Amygdala (tissue), 56 donors: ENCODE measurements at regions not wholly inside any gene's neighbourhood (a gene's known extent, or its start where the extent isn't known, plus 50 kb on each side); places are given as distances from the start of the nearest gene placed in this dataset.

Source experiments
- DNase-seq, 56 donors: peaks; one replicate each; lab custom pipeline; 2025; lab: John Stamatoyannopoulos, UW

DNA sequence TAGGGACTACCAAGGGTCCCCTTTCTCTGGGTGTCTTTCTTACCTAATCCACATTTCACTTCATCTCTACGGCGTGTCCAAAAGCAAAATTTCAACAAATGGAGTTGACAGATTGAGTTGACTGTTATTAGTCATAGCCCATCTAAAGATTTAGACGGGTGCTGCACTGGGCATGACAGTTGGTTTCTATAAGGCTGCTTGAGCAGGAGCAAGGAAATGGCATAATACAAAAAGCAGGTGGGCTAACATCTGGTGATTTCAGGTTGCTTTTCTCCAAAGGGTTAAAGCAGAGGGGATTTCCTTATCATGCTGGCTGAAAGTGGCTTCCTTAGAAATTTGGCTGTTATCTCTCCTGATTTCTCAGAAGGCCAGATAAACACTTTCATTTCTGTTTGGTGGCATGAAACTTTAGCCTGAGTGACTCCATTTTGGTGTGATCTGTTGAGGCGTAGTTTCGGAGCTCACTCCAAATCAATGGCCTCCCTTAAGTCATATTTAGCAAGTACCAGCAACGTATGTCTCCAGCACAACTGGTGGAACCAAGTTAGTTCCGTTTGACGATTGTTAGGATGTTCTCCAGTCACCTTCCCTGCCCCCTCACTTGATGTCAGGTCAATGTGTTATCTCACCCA is 440.4 kb downstream of the FGF9 start:
- no peak for DNase-seq

GRCh38 chr13:22111961-22112360 is 441.1 kb downstream of the FGF9 start:
- DNase-seq = no peak

DNA sequence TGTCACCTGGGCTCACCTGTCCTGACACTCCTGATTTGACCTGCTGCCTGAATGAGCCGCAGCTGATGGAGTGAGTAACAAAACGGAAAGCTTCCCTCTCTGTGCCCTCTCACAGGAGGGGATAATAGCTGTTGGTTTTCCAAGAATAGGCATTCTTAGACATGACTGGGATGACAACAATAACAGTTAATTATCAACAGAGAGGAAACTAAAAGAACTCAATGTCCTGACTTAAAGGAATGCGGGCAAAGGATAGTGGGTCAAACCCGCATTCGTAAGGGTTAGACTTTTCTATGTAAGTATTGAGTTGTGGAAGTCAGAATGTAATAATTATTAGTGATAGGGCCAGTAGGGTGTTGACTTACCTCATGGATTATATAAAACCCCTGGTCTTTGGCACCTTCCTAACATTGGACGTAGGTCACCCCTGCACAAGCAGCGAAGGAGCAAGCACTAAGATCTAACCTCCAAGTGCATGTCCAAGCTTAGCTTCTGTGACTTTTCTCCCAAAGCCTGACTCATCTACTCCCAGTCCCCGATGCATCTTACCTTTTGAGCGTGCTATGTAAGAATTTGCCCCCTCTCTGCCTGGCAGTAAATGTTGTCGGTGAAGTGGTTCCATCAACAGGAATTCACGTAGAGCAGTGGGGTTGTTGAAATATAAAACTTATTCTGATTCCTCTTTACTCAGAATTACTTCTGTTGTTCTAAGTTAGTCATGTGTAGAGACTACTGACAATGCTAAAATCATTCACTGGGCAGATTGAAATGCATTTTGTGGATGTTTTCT is 442.3 kb downstream of the FGF9 start:
- DNase-seq = no peak

DNA sequence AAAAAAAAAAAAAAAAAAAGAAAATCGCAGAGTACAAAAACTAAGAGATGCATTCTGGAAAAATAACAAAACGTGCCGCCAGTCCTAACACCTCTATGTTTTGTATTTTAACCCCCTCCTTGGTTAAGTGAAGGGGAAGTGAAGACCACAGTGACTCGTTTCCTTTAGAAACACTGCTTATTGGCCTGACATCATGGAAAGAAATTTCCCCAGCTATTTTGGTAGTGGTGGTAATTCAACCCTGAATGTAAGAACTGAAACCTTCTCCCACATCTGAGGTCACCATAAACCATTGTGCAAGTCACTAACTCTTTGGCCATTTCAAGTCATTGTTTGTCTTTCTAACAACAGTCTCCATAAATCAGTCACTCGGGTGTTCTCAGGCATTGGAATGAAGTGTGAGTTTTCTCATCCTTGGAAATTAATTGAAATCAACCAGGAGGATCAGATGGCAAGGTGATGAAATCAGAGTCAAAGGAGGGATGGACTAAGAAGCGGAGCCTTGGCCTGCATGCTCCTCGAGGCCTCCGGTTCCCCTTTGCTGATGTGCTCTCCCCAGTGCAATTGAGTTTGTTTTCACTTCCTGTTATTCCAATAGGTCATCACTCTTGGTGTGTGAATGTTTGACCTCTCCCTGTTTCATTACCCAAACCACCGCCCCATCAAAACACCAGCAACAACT is 443.9 kb downstream of the FGF9 start:
- DNase-seq = peak in 1 of 56 donors; percentile 2

- DNase-seq = no peak
These were observed 447.3 kb downstream of the FGF9 start for GRCh38 chr13:22118158-22118557.

GRCh38 chr13:22120646-22121045 is 449.8 kb downstream of the FGF9 start:
- DNase-seq = no peak

DNA sequence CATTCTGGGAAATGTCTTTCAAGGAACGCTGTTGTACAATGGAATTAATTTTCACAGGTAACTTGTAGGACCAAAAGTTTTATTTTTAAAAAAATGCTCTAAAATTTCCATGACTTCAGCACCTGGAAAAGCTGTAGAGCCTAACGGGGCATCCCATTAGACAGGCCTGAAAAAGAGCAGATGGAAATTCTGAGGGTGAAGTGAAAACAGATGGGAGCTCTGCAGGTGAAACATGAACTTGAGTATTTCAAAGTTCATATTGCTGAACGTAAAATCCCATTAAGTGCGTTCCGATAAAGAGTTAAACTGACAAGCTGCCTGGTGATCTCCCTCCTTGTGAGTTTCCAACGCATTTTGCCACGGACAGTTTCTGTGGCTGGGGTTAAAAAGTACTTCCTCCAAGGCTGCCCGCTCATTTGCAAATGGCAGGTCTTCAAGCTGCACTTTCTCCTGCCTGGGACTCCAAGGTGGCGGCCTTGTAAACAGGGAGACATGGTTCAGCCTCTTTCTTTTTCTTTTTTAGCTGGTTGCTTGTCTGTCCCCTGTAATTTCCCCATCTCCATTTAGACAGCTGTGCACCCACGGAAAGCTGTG is 450.4 kb downstream of the FGF9 start:
- DNase-seq = no peak

DNA sequence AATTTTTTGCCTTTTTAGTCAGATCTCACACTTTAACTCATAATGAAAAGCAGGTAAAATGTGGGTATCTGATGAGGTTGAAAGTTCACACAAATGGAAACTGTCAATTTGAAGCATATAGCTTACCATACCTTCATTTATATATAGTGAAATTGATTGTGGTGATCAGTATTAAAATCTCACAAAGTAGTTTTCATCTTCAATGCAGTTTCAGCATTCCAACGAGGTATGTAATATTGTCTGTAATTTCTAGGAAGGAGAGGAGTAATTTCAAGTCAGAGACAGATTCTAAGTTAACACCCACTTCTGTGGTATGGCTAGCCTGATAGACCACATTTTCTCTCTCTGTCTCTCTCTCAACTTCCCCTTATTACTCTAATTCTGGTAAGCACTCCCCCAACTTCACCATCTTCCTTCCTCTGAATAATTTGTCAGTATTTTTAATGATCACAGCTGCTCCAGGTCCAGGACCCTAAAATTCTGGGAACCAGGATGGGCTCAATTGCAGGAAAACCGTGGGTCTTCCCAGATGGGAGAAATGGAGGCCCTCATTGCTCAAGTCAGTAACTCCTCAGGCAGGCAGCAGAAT is 455.7 kb downstream of the FGF9 start:
- DNase-seq = no peak

GRCh38 chr13:22127277-22128164 is 456.6 kb downstream of the FGF9 start:
- DNase-seq = no peak

- DNase-seq = no peak
These were observed 457.9 kb downstream of the FGF9 start for GRCh38 chr13:22128441-22129408.

- no peak for DNase-seq
These were observed 459.4 kb downstream of the FGF9 start for GRCh38 chr13:22130254-22130653.

DNA sequence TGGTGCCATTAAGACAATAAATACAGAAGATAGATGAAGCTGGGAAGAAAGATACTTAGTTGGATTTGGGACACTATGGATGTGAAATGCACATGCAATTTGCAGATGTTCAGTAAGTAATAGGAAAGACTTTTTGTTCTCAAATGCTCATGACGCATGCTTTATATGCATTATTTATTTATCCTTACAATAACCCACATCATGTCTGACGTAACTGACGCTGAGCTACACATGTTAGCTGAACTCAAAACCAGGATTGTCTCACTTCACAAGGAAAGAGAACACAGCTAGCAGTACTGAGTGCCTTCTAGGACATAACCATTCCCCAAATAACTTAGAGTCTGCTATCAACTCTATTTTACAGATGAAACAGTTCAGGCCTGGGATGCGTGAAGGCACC is 463.4 kb downstream of the FGF9 start:
- no peak for DNase-seq

GRCh38 chr13:22135446-22135845 is 464.6 kb downstream of the FGF9 start:
- DNase-seq = no peak

DNA sequence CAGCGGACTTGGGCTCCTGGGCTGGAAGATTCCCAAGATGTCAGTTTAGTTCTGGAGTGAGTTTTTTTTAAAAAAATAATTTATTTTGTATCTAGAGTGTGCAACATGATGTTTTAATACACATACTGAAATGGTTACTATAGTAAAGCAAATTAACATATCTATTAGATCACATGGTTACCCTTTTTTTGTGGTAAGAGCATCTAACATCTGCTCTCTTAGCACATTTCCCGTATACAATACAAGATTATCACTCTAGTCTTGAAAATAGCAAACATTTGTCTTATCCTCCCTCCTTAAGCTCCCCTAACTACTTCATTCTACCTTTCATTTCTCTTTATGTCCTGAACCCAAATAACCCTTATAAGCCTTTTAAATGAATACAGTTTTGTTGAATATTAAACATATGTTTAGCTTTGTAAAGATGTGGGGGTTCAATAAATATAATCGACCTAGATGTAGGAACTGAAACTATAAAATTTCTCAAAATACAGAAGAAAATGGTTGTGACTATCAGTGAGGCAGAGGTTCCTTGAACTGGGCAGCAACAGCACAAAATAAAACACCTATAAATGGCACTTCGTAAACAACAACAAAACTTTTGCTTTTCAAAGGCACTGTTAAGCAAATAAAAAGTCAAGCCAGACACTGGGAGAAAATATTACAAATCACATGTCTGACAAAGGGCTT is 466.6 kb downstream of the FGF9 start:
- DNase-seq = no peak

DNA sequence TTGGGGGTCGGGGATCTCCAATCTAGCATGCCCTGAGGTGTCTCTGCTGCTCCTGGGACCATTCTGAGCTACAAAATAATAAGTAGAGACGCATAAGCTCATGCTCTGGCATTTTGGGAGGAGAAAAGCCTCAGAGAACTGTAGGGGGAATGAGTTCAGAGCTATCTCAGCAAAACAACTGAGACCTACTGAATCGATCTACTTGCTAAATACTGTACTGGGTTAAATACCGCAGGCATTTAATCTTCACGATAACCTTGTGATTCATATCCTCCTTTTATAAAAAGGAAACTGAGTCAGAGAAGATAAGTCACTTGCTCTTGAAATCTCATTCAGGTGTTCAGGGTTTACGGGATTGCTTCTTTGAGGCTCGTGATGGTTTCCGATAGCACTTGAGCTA is 468.1 kb downstream of the FGF9 start:
- DNase-seq = no peak

GRCh38 chr13:22141716-22142115 is 470.8 kb downstream of the FGF9 start:
- no peak for DNase-seq

DNA sequence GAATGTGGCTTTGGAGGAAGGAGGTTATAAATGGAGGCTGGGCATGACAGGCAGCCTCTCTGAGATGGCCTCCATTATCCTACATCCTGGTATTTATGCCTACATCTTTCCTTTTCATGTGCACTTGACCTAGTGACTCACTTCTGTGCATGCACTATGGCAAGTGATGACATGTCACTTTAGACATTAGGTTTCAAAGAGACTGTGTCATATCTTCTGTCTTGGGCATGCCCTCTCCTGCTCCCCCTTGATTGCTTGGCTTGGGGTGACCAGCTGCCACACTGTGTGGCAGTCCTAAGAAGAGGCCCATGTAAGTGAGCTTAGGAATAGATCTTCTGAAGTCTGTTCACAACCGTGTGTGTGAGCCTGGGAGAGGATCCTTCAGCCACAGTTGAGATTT is 472.8 kb downstream of the FGF9 start:
- DNase-seq = no peak

- DNase-seq = no peak
These were observed 473.9 kb downstream of the FGF9 start for GRCh38 chr13:22144806-22145205.
